HEK293 (cell line): ENCODE measurements at regions not wholly inside any gene's neighbourhood (a gene's known extent, or its start where the extent isn't known, plus 50 kb on each side); places are given as distances from the start of the nearest gene placed in this dataset.

Experiments
- CTCF ChIA-PET: fragments of 350-600 bp; formaldehyde crosslinking; extraction: SDS; loops from one replicate; lab custom pipeline; 2021; ENCODE audit warnings: antibody characterized with exemption; lab: Yijun Ruan, JAX
- POLR2A ChIA-PET: fragments of 300-600 bp; formaldehyde crosslinking; extraction: SDS; loops from one replicate; lab custom pipeline; 2020; ENCODE audit warnings: antibody characterized with exemption, inconsistent platforms; lab: Yijun Ruan, JAX
- H3K27ac ChIP-seq: fragments of 200-500 bp; sonication (Bioruptor generic); 2 replicates; pipeline ENCODE4 v1.5.1; 2014; ENCODE audit warnings: low read depth, low read length, control low read depth, inconsistent platforms; ENCODE audit errors: extremely low read depth
- H3K36me3 ChIP-seq, 2 experiments: fragments of 200-500 bp in 1 of 2; sonication (Bioruptor generic) in 1 of 2; 1 replicate in 1 of 2; 2 replicates in 1 of 2; pipeline ENCODE4 v1.5.1; 2014 to 2017; ENCODE audit warnings: inconsistent platforms in 2 of 2, low read length in 2 of 2; ENCODE audit not compliant: control insufficient read depth in 2 of 2, insufficient read depth in 1 of 2
- H3K4me1 ChIP-seq: fragments of 200-500 bp; sonication (Bioruptor generic); 2 replicates; pipeline ENCODE4 v1.5.1; 2014; ENCODE audit warnings: mild to moderate bottlenecking, low read length, inconsistent platforms; ENCODE audit not compliant: control insufficient read depth, insufficient read depth
- H3K4me3 ChIP-seq: 2 replicates; pipeline ENCODE4 v1.5.1; 2011; ENCODE audit warnings: low read depth, mild to moderate bottlenecking, control low read depth, low read length, moderate library complexity
- H3K9me3 ChIP-seq: fragments of 200-500 bp; sonication (Bioruptor generic); 2 replicates; pipeline ENCODE4 v1.5.1; 2014; ENCODE audit warnings: low read depth, low read length, inconsistent platforms; ENCODE audit not compliant: control insufficient read depth, insufficient read depth
- FEZF1 ChIP-seq: fragments of 450-650 bp; formaldehyde crosslinking; IDR thresholded peaks from 2 replicates; pipeline ENCODE4 v1.5.1; 2016; ENCODE audit warnings: missing biosample characterization, missing genetic modification characterization
- GLI2 ChIP-seq: fragments of 450-650 bp; formaldehyde crosslinking; IDR thresholded peaks from 2 replicates; pipeline ENCODE4; 2017; ENCODE audit warnings: missing biosample characterization, missing genetic modification characterization, low read depth, borderline replicate concordance
- HOXD13 ChIP-seq: sonication (generic); formaldehyde crosslinking; IDR thresholded peaks from 2 replicates; pipeline ENCODE4 v1.8.0; 2022; ENCODE audit warnings: missing genetic modification reagents, borderline replicate concordance
- SALL2 ChIP-seq: fragments of 450-650 bp; formaldehyde crosslinking; IDR thresholded peaks from 2 replicates; pipeline ENCODE4 v1.5.0; 2017; ENCODE audit warnings: missing biosample characterization, mild to moderate bottlenecking, missing genetic modification characterization, borderline replicate concordance
- WT1 ChIP-seq: fragments of 450-650 bp; formaldehyde crosslinking; IDR thresholded peaks from 2 replicates; pipeline ENCODE4 v1.5.1; 2016; ENCODE audit warnings: missing biosample characterization, missing genetic modification characterization
- ZBTB17 ChIP-seq: fragments of 450-650 bp; formaldehyde crosslinking; IDR thresholded peaks from 2 replicates; pipeline ENCODE4 v1.5.1; 2016; ENCODE audit warnings: missing biosample characterization, missing genetic modification characterization
- ZFP69B ChIP-seq: fragments of 450-650 bp; formaldehyde crosslinking; IDR thresholded peaks from 2 replicates; pipeline ENCODE4 v1.5.1; 2016; ENCODE audit warnings: missing biosample characterization, missing genetic modification characterization
- ZNF138 ChIP-seq: fragments of 450-650 bp; formaldehyde crosslinking; IDR thresholded peaks from 2 replicates; pipeline ENCODE4 v1.5.1; 2016; ENCODE audit warnings: missing biosample characterization, missing genetic modification characterization, borderline replicate concordance
- ZNF341 ChIP-seq: fragments of 450-650 bp; formaldehyde crosslinking; IDR thresholded peaks from 2 replicates; pipeline ENCODE4; 2016; ENCODE audit warnings: low read depth, missing biosample characterization, missing genetic modification characterization
- ZNF354C ChIP-seq: fragments of 450-650 bp; formaldehyde crosslinking; IDR thresholded peaks from 2 replicates; pipeline ENCODE4 v1.5.1; 2016; ENCODE audit warnings: missing biosample characterization, missing genetic modification characterization, low read depth, borderline replicate concordance
- ZNF416 ChIP-seq: fragments of 450-650 bp; formaldehyde crosslinking; IDR thresholded peaks from 2 replicates; pipeline ENCODE4 v1.5.1; 2016; ENCODE audit warnings: missing biosample characterization, missing genetic modification characterization
- ZNF768 ChIP-seq: fragments of 450-650 bp; formaldehyde crosslinking; IDR thresholded peaks from 2 replicates; pipeline ENCODE4 v1.5.1; 2018; ENCODE audit warnings: missing biosample characterization, mild to moderate bottlenecking, missing genetic modification characterization
- ZNF837 ChIP-seq: fragments of 450-650 bp; formaldehyde crosslinking; IDR thresholded peaks from 2 replicates; pipeline ENCODE4 v1.5.1; 2016; ENCODE audit warnings: missing biosample characterization, missing genetic modification characterization
- ZNF843 ChIP-seq: fragments of 450-650 bp; formaldehyde crosslinking; IDR thresholded peaks from 2 replicates; pipeline ENCODE4 v1.5.1; 2016; ENCODE audit warnings: missing biosample characterization, missing genetic modification characterization
- TF ChIP-seq, protein P1 (sequence below): fragments of 450-650 bp; formaldehyde crosslinking; IDR thresholded peaks from 2 replicates; pipeline ENCODE4 v1.5.1; 2016; ENCODE audit warnings: missing biosample characterization, missing genetic modification characterization
- TF ChIP-seq, protein P2 (sequence below): fragments of 450-650 bp; formaldehyde crosslinking; IDR thresholded peaks from 2 replicates; pipeline ENCODE4 v1.5.1; 2016; ENCODE audit warnings: missing biosample characterization, missing genetic modification characterization, borderline replicate concordance
- TF ChIP-seq, protein P3 (sequence below): fragments of 450-650 bp; formaldehyde crosslinking; IDR thresholded peaks from 2 replicates; pipeline ENCODE4 v1.5.1; 2016; ENCODE audit warnings: missing biosample characterization, missing genetic modification characterization
- TF ChIP-seq, protein P4 (sequence below): fragments of 450-650 bp; formaldehyde crosslinking; IDR thresholded peaks from 2 replicates; pipeline ENCODE4 v1.5.1; 2016; ENCODE audit warnings: missing biosample characterization, missing genetic modification characterization
- TF ChIP-seq, protein P5 (sequence below): fragments of 450-650 bp; formaldehyde crosslinking; IDR thresholded peaks from 2 replicates; pipeline ENCODE4 v1.5.1; 2016; ENCODE audit warnings: missing biosample characterization, missing genetic modification characterization
- TF ChIP-seq, protein P6 (sequence below): fragments of 450-650 bp; formaldehyde crosslinking; IDR thresholded peaks from 2 replicates; pipeline ENCODE4 v1.5.1; 2016; ENCODE audit warnings: missing biosample characterization, missing genetic modification characterization

DNA sequence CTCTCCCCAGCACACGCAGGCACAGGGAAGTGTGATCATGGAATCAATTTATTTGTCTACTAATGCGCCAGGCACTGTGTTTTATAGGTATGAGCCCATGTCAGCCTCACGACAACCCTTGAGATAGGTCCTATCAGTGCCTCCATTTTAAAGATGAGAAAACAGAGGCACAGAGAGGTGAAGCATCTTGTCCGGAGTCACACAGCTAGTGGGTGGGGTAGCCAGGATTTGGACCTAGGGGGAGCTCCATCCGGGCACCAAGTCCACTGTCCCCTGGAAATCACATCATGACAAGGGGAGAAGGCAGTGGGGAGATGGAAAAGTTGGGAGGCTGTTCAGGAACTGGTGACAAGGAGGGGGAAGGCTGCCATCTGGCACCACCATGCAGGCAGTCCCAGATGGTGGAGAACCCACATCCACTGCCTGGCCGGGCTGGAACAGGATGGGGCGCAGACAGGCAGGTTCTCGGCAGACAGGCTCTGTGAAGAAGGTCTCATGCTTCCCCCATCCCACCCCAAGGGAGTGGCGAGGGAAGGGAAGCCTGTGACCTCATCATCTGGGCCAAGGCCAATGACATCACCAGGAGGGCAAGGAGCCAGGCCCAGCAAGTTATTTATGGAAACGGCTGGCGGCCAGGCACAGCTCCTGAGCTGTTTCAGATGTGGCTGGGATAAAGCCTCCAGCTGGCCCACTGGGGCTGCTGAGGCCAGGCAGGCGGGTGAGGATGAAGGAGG lies 126.0 kb upstream of the SDK2 start:
- Histone ChIP-seq H3K36me3 (no peaks in the 10 kb centered on the region), H3K4me1 (peaks cover 5% of the 10 kb centered on the region; the same call in 1 of the 2 replicates), H3K4me3 (no peak overlapping the region), H3K9me3 (no peaks in the 10 kb centered on the region), H3K27ac (no peak overlapping the region)
- POLR2A ChIA-PET: interaction anchor here (0.6 to 1.2 kb wide), 2 partner anchors 25 to 28 kb away, joined by 3 read pairs; no protein-coding TSS in a partner anchor
- CTCF ChIA-PET: interaction anchor here (0.6 kb wide), 1 partner anchor 228 kb away, joined by 3 read pairs; no protein-coding TSS in a partner anchor
- TF ChIP-seq, protein P1, sequence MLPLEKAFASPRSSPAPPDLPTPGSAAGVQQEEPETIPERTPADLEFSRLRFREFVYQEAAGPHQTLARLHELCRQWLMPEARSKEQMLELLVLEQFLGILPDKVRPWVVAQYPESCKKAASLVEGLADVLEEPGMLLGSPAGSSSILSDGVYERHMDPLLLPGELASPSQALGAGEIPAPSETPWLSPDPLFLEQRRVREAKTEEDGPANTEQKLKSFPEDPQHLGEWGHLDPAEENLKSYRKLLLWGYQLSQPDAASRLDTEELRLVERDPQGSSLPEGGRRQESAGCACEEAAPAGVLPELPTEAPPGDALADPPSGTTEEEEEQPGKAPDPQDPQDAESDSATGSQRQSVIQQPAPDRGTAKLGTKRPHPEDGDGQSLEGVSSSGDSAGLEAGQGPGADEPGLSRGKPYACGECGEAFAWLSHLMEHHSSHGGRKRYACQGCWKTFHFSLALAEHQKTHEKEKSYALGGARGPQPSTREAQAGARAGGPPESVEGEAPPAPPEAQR (tag by site-specific recombination): no peak
- TF ChIP-seq, protein P2, sequence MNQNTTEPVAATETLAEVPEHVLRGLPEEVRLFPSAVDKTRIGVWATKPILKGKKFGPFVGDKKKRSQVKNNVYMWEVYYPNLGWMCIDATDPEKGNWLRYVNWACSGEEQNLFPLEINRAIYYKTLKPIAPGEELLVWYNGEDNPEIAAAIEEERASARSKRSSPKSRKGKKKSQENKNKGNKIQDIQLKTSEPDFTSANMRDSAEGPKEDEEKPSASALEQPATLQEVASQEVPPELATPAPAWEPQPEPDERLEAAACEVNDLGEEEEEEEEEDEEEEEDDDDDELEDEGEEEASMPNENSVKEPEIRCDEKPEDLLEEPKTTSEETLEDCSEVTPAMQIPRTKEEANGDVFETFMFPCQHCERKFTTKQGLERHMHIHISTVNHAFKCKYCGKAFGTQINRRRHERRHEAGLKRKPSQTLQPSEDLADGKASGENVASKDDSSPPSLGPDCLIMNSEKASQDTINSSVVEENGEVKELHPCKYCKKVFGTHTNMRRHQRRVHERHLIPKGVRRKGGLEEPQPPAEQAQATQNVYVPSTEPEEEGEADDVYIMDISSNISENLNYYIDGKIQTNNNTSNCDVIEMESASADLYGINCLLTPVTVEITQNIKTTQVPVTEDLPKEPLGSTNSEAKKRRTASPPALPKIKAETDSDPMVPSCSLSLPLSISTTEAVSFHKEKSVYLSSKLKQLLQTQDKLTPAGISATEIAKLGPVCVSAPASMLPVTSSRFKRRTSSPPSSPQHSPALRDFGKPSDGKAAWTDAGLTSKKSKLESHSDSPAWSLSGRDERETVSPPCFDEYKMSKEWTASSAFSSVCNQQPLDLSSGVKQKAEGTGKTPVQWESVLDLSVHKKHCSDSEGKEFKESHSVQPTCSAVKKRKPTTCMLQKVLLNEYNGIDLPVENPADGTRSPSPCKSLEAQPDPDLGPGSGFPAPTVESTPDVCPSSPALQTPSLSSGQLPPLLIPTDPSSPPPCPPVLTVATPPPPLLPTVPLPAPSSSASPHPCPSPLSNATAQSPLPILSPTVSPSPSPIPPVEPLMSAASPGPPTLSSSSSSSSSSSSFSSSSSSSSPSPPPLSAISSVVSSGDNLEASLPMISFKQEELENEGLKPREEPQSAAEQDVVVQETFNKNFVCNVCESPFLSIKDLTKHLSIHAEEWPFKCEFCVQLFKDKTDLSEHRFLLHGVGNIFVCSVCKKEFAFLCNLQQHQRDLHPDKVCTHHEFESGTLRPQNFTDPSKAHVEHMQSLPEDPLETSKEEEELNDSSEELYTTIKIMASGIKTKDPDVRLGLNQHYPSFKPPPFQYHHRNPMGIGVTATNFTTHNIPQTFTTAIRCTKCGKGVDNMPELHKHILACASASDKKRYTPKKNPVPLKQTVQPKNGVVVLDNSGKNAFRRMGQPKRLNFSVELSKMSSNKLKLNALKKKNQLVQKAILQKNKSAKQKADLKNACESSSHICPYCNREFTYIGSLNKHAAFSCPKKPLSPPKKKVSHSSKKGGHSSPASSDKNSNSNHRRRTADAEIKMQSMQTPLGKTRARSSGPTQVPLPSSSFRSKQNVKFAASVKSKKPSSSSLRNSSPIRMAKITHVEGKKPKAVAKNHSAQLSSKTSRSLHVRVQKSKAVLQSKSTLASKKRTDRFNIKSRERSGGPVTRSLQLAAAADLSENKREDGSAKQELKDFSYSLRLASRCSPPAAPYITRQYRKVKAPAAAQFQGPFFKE (tag by site-specific recombination): no peak
- no peak for TF ChIP-seq GLI2 (tag by site-specific recombination)
- peak; percentile 79 for TF ChIP-seq ZNF341 (tag by site-specific recombination)
- no peak for TF ChIP-seq ZNF837 (tag by site-specific recombination)
- peak; percentile 69 for TF ChIP-seq WT1
- TF ChIP-seq, protein P3, sequence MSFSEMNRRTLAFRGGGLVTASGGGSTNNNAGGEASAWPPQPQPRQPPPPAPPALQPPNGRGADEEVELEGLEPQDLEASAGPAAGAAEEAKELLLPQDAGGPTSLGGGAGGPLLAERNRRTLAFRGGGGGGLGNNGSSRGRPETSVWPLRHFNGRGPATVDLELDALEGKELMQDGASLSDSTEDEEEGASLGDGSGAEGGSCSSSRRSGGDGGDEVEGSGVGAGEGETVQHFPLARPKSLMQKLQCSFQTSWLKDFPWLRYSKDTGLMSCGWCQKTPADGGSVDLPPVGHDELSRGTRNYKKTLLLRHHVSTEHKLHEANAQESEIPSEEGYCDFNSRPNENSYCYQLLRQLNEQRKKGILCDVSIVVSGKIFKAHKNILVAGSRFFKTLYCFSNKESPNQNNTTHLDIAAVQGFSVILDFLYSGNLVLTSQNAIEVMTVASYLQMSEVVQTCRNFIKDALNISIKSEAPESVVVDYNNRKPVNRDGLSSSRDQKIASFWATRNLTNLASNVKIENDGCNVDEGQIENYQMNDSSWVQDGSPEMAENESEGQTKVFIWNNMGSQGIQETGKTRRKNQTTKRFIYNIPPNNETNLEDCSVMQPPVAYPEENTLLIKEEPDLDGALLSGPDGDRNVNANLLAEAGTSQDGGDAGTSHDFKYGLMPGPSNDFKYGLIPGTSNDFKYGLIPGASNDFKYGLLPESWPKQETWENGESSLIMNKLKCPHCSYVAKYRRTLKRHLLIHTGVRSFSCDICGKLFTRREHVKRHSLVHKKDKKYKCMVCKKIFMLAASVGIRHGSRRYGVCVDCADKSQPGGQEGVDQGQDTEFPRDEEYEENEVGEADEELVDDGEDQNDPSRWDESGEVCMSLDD (tag by site-specific recombination): 0 out of 2 replicates have a peak, but pooled peaks have one; percentile 38
- TF ChIP-seq SALL2: no peak
- TF ChIP-seq ZFP69B (tag by site-specific recombination): peak; percentile 77
- no peak for TF ChIP-seq ZNF416 (tag by site-specific recombination)
- TF ChIP-seq ZNF354C (tag by site-specific recombination): no peak
- TF ChIP-seq HOXD13 (CRISPR knock-in tag): no peak
- TF ChIP-seq, protein P4, sequence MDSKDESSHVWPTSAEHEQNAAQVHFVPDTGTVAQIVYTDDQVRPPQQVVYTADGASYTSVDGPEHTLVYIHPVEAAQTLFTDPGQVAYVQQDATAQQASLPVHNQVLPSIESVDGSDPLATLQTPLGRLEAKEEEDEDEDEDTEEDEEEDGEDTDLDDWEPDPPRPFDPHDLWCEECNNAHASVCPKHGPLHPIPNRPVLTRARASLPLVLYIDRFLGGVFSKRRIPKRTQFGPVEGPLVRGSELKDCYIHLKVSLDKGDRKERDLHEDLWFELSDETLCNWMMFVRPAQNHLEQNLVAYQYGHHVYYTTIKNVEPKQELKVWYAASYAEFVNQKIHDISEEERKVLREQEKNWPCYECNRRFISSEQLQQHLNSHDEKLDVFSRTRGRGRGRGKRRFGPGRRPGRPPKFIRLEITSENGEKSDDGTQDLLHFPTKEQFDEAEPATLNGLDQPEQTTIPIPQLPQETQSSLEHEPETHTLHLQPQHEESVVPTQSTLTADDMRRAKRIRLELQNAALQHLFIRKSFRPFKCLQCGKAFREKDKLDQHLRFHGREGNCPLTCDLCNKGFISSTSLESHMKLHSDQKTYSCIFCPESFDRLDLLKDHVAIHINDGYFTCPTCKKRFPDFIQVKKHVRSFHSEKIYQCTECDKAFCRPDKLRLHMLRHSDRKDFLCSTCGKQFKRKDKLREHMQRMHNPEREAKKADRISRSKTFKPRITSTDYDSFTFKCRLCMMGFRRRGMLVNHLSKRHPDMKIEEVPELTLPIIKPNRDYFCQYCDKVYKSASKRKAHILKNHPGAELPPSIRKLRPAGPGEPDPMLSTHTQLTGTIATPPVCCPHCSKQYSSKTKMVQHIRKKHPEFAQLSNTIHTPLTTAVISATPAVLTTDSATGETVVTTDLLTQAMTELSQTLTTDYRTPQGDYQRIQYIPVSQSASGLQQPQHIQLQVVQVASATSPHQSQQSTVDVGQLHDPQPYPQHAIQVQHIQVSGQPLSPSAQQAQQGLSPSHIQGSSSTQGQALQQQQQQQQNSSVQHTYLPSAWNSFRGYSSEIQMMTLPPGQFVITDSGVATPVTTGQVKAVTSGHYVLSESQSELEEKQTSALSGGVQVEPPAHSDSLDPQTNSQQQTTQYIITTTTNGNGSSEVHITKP (tag by site-specific recombination): peak; percentile 70
- TF ChIP-seq, protein P5, sequence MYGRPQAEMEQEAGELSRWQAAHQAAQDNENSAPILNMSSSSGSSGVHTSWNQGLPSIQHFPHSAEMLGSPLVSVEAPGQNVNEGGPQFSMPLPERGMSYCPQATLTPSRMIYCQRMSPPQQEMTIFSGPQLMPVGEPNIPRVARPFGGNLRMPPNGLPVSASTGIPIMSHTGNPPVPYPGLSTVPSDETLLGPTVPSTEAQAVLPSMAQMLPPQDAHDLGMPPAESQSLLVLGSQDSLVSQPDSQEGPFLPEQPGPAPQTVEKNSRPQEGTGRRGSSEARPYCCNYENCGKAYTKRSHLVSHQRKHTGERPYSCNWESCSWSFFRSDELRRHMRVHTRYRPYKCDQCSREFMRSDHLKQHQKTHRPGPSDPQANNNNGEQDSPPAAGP (tag by site-specific recombination): peak; percentile 96
- peak; percentile 71 for TF ChIP-seq ZNF843
- TF ChIP-seq ZNF768 (tag by site-specific recombination): peak; percentile 72; the same call in 1 of the 2 replicates
- 0 out of 2 replicates have a peak, but pooled peaks have one; percentile 10 for TF ChIP-seq FEZF1 (tag by site-specific recombination)
- peak; percentile 80 for TF ChIP-seq ZBTB17 (tag by site-specific recombination)
- TF ChIP-seq, protein P6, sequence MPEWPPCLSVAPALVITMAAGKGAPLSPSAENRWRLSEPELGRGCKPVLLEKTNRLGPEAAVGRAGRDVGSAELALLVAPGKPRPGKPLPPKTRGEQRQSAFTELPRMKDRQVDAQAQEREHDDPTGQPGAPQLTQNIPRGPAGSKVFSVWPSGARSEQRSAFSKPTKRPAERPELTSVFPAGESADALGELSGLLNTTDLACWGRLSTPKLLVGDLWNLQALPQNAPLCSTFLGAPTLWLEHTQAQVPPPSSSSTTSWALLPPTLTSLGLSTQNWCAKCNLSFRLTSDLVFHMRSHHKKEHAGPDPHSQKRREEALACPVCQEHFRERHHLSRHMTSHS (tag by site-specific recombination): no peak
- no peak for TF ChIP-seq ZNF138 (tag by site-specific recombination)
